Adrenal gland (tissue), 9 donors: ENCODE measurements at regions not wholly inside any gene's neighbourhood (a gene's known extent, or its start where the extent isn't known, plus 50 kb on each side); places are given as distances from the start of the nearest gene placed in this dataset.

Experiments
- DNase-seq, 7 donors: peaks; one replicate each; pipeline ENCODE4 v3.0.0-alpha.2; 2019 to 2020
- H3K27ac ChIP-seq, 5 donors: fragments of 200-600 bp; sonication (generic) in 4 of 5; 1 replicate in 3 of 5; 2 replicates in 2 of 5; pipeline versions ENCODE4 v1.5.1 to v1.8.0; 2016 to 2020; ENCODE audit warnings: mild to moderate bottlenecking in 1 of 5
- H3K27me3 ChIP-seq: fragments of 200-600 bp; 2 replicates; pipeline ENCODE4 v1.8.0; 2021
- H3K36me3 ChIP-seq, 2 donors: fragments of 200-600 bp; replicated peaks in 1 of 2; 1 replicate in 1 of 2; 2 replicates in 1 of 2; pipeline versions ENCODE4 v1.5.1 to v1.8.0; 2018 to 2022
- H3K4me1 ChIP-seq, 2 donors: fragments of 200-600 bp; replicated peaks in 1 of 2; 1 replicate in 1 of 2; 2 replicates in 1 of 2; pipeline versions ENCODE4 v1.5.1 to v1.8.0; 2018 to 2021
- H3K4me3 ChIP-seq, 4 donors: fragments of 200-600 bp; sonication (generic) in 3 of 4; one replicate each; pipeline ENCODE4 v1.5.1; 2016 to 2018
- H3K9me3 ChIP-seq, 3 donors: fragments of 200-600 bp; sonication (generic) in 1 of 3; replicated peaks in 1 of 3; 1 replicate in 2 of 3; 2 replicates in 1 of 3; pipeline versions ENCODE4 v1.5.1 to v1.8.0; 2016 to 2021
- POLR2A ChIP-seq, 2 donors: fragments of 450-650 bp; IDR thresholded peaks; one replicate each; pipeline ENCODE4 v1.6.1; 2017; ENCODE audit warnings: antibody characterized with exemption in 2 of 2, mild to moderate bottlenecking in 2 of 2, moderate library complexity in 1 of 2
- WGBS, 4 donors: extraction: QIAGEN DNeasy Blood & Tissue Kit in 2 of 4; methylation state at CpG; one replicate each; pipeline versions ENCODE4 v1.1.5 to v1.1.7; 2013 to 2017; 5-methylcytosine and 5-hydroxymethylcytosine counted together
- intact Hi-C, 2 donors: fragments of 100-400 bp; cut with DNase I; formaldehyde crosslinking; loops; one replicate each; pipeline versions ENCODE4 v1.14.1 to v1.15.0; 2022 to 2023
- TF ChIP-seq, protein P1 (sequence below), 6 experiments: fragments of 450-650 bp in 4 of 6; fragments of 200-600 bp in 2 of 6; sonication (generic) in 1 of 6; IDR thresholded peaks; 1 replicate in 5 of 6; 2 replicates in 1 of 6; pipeline versions ENCODE4 v1.5.1 to v1.8.0; 2016 to 2021; ENCODE audit warnings: antibody characterized with exemption in 6 of 6, mild to moderate bottlenecking in 2 of 6, moderate library complexity in 1 of 6
- donor health status: healthy with polysubstance abuse.
- donor health status: Bipolar disorder and iron deficiency.
- donor health status: DM: yes; HTN: yes; CAD: no.
- donor health status: DM: no; HTN: no; CAD: no.
- donor health status: DM: no; HTN: no; CAD: no.

GRCh38 chr2:22887845-22888244 lies 497.1 kb upstream of the KLHL29 start:
- H3K4me1 ChIP-seq, result no peaks in the 10 kb centered on the region
- H3K4me3 ChIP-seq, result no peak overlapping the region
- 67 to 83% (median 75%) methylated on average over 8 of the region's 8 CpGs for WGBS, 4 donors
- no peak for DNase-seq
- H3K36me3 ChIP-seq, result no peaks in the 10 kb centered on the region
- no peak for TF ChIP-seq POLR2A (IDR thresholded peaks at IDR 0.05)
- TF ChIP-seq, protein P1, sequence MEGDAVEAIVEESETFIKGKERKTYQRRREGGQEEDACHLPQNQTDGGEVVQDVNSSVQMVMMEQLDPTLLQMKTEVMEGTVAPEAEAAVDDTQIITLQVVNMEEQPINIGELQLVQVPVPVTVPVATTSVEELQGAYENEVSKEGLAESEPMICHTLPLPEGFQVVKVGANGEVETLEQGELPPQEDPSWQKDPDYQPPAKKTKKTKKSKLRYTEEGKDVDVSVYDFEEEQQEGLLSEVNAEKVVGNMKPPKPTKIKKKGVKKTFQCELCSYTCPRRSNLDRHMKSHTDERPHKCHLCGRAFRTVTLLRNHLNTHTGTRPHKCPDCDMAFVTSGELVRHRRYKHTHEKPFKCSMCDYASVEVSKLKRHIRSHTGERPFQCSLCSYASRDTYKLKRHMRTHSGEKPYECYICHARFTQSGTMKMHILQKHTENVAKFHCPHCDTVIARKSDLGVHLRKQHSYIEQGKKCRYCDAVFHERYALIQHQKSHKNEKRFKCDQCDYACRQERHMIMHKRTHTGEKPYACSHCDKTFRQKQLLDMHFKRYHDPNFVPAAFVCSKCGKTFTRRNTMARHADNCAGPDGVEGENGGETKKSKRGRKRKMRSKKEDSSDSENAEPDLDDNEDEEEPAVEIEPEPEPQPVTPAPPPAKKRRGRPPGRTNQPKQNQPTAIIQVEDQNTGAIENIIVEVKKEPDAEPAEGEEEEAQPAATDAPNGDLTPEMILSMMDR (IDR thresholded peaks at IDR 0.05), result no peak
- H3K27me3 ChIP-seq, result no peaks in the 10 kb centered on the region
- H3K9me3 ChIP-seq, result no peaks in the 10 kb centered on the region
- H3K27ac ChIP-seq, result no peak overlapping the region
- intact Hi-C loops, result no loop called here

- 88 to 98% (median 92%) methylated on average over 5 of the region's 5 CpGs for WGBS, 4 donors
- Histone ChIP-seq H3K4me3 (no peak overlapping the region), H3K36me3 (no peaks in the 10 kb centered on the region), H3K27me3 (no peaks in the 10 kb centered on the region), H3K9me3 (no peaks in the 10 kb centered on the region), H3K4me1 (no peaks in the 10 kb centered on the region), H3K27ac (no peak overlapping the region)
- TF ChIP-seq, protein P1 (IDR thresholded peaks at IDR 0.05), result no peak
- TF ChIP-seq POLR2A (IDR thresholded peaks at IDR 0.05), result no peak
- no peak for DNase-seq
- intact Hi-C loops, result no loop called here
Observed at GRCh38 chr2:22890132-22890531, 494.8 kb upstream of the KLHL29 start.

DNA sequence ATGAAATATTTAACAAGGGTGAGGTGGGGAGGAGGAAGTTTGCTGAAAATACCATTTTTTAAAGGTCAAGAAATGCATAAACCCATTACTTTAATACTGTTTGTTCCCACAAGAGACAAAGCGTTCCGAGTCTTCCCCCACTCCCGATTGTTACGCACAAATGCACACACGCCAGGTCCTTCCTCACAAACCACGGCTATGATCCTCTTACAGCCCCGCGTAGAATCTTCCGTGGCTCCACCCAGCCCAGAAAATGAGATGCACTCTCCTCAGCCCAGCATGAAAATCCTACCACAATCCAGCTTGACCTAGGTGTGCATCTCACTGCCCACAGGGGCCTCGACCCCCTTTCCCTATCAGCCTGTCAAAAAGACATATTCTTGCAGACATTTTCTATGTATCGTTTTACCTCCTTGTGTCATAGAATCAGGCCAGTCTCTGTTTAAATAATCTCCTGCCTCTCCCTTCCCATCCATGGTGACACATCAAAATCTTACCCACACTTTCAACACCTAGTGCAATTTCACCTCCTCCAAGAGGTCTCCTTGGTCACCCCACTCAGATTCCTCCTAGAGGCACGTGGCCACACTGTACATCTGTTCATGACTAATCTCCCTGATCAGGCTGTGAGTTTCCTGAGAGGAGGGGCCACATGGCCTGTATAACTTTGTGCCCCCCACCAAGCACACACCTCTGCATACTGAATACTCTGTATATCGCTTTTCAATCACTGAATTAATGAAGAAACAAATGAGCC lies 491.0 kb upstream of the KLHL29 start:
- TF ChIP-seq POLR2A (IDR thresholded peaks at IDR 0.05), result no peak
- TF ChIP-seq, protein P1 (IDR thresholded peaks at IDR 0.05), result no peak
- 78 to 86% (median 84%) methylated on average over 13 of the region's 13 CpGs for WGBS, 4 donors
- Histone ChIP-seq H3K27me3 (no peaks in the 10 kb centered on the region), H3K27ac (no peak overlapping the region), H3K9me3 (no peaks in the 10 kb centered on the region), H3K4me1 (no peaks in the 10 kb centered on the region), H3K4me3 (no peak overlapping the region), H3K36me3 (no peaks in the 10 kb centered on the region)
- DNase-seq, result no peak
- intact Hi-C loops, result no loop called here

DNA sequence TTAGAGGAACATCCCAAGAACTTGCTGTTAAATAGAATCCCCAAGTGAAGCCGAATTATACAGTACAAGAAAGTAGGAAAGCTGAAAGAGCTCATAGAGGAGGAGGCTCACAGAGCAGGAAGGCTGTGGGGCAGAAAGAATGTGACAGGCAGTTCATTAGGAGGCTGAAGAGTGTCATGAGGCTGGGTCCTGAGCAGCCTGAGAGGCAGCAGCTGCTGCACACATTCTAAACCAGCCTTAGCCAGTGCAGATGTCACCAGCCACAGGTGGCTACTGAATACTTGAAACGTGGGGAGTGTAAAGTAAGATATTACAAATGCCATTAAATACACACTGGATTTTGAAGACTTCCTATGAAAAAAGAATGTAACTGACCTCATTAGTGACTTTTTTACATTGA lies 490.2 kb upstream of the KLHL29 start:
- Histone ChIP-seq H3K27me3 (no peaks in the 10 kb centered on the region), H3K9me3 (no peaks in the 10 kb centered on the region), H3K4me3 (no peak overlapping the region), H3K36me3 (no peaks in the 10 kb centered on the region), H3K4me1 (no peaks in the 10 kb centered on the region), H3K27ac (no peak overlapping the region)
- intact Hi-C loops, result no loop called here
- 33 to 51% (median 48%) methylated on average over 2 of the region's 2 CpGs for WGBS, 4 donors
- no peak for TF ChIP-seq POLR2A (IDR thresholded peaks at IDR 0.05)
- TF ChIP-seq, protein P1 (IDR thresholded peaks at IDR 0.05), result no peak
- no peak for DNase-seq
